CD14-positive monocyte (primary cell): ENCODE measurements at regions not wholly inside any gene's neighbourhood (a gene's known extent, or its start where the extent isn't known, plus 50 kb on each side); places are given as distances from the start of the nearest gene placed in this dataset.

Experiments
- DNase-seq, 3 donors: peaks; one replicate each; pipeline ENCODE4 v3.0.0-alpha.2; 2011 to 2022
- H2AFZ ChIP-seq: 2 replicates; pipeline ENCODE4 v1.6.0; 2012; ENCODE audit warnings: mild to moderate bottlenecking, low read depth, low read length, inconsistent platforms; ENCODE audit not compliant: insufficient read depth, poor library complexity, severe bottlenecking
- H3K27ac ChIP-seq, 2 donors: 1 replicate in 1 of 2; 2 replicates in 1 of 2; pipeline ENCODE4 v1.5.1; 2012 to 2013; ENCODE audit warnings: low read length in 2 of 2, control low read depth in 1 of 2, inconsistent platforms in 1 of 2, low read depth in 1 of 2, mild to moderate bottlenecking in 1 of 2
- H3K27me3 ChIP-seq, 2 donors: one replicate each; pipeline versions ENCODE4 v1.6.0 to v1.6.1; 2011 to 2013; ENCODE audit warnings: low read length in 2 of 2; ENCODE audit not compliant: control insufficient read depth in 2 of 2, insufficient read depth in 2 of 2
- H3K36me3 ChIP-seq, 2 donors: replicated peaks in 1 of 2; 1 replicate in 1 of 2; 2 replicates in 1 of 2; pipeline versions ENCODE4 v1.5.1 to v1.6.1; 2012 to 2013; ENCODE audit warnings: low read length in 2 of 2, control low read depth in 1 of 2, inconsistent platforms in 1 of 2, mild to moderate bottlenecking in 1 of 2; ENCODE audit not compliant: insufficient read depth in 2 of 2, control insufficient read depth in 1 of 2
- H3K4me1 ChIP-seq, 2 donors: 1 replicate in 1 of 2; 2 replicates in 1 of 2; pipeline versions ENCODE4 v1.5.1 to v1.6.1; 2012 to 2013; ENCODE audit warnings: low read length in 2 of 2, control low read depth in 1 of 2, inconsistent platforms in 1 of 2, mild to moderate bottlenecking in 1 of 2, moderate library complexity in 1 of 2; ENCODE audit not compliant: insufficient read depth in 2 of 2, control insufficient read depth in 1 of 2
- H3K4me2 ChIP-seq: replicated peaks from 2 replicates; pipeline ENCODE3; 2012; ENCODE audit warnings: low read length, moderate library complexity, mild to moderate bottlenecking; ENCODE audit not compliant: poor library complexity, severe bottlenecking; ENCODE audit errors: extremely low read depth
- H3K4me3 ChIP-seq, 3 experiments: fragments of 200-600 bp in 1 of 3; sonication (generic) in 1 of 3; replicated peaks in 1 of 3; 1 replicate in 2 of 3; 2 replicates in 1 of 3; pipeline ENCODE4 v1.5.1; 2011 to 2013; ENCODE audit warnings: low read length in 3 of 3, mild to moderate bottlenecking in 3 of 3, control low read depth in 2 of 3, low read depth in 2 of 3, inconsistent platforms in 1 of 3, moderate library complexity in 1 of 3
- H3K79me2 ChIP-seq: 2 replicates; pipeline ENCODE4 v1.6.0; 2012; ENCODE audit warnings: mild to moderate bottlenecking, control low read depth, inconsistent platforms, low read length, moderate library complexity; ENCODE audit not compliant: insufficient read depth
- H3K9ac ChIP-seq: 2 replicates; pipeline ENCODE4 v1.6.0; 2017; ENCODE audit warnings: low read length, mild to moderate bottlenecking; ENCODE audit not compliant: insufficient read depth, poor library complexity, severe bottlenecking
- H3K9me3 ChIP-seq, 2 donors: replicated peaks in 1 of 2; 1 replicate in 1 of 2; 2 replicates in 1 of 2; pipeline versions ENCODE4 v1.5.1 to v1.6.1; 2012 to 2013; ENCODE audit warnings: low read length in 2 of 2, control low read depth in 1 of 2; ENCODE audit not compliant: control insufficient read depth in 1 of 2, insufficient read depth in 1 of 2
- H4K20me1 ChIP-seq: 2 replicates; pipeline ENCODE4 v1.6.0; 2012; ENCODE audit warnings: mild to moderate bottlenecking, low read length, control low read depth, moderate library complexity; ENCODE audit not compliant: insufficient read depth
- H3K27ac Mint-ChIP-seq, 7 donors: one replicate each; pipeline ENCODE4 v1.8.0; 2020; ENCODE audit warnings: mild to moderate bottlenecking in 7 of 7, mixed read lengths in 7 of 7, moderate library complexity in 6 of 7, inconsistent platforms in 2 of 7
- H3K27me3 Mint-ChIP-seq, 3 donors: one replicate each; pipeline ENCODE4 v1.8.0; 2021 to 2022; ENCODE audit warnings: low read depth in 3 of 3, mild to moderate bottlenecking in 3 of 3, mixed read lengths in 3 of 3, moderate library complexity in 3 of 3, inconsistent platforms in 1 of 3
- H3K36me3 Mint-ChIP-seq, 2 donors: one replicate each; pipeline ENCODE4 v1.8.0; 2020; ENCODE audit warnings: mixed read lengths in 2 of 2, inconsistent platforms in 1 of 2, mild to moderate bottlenecking in 1 of 2
- H3K4me1 Mint-ChIP-seq: one replicate; pipeline ENCODE4 v1.8.0; 2020; ENCODE audit warnings: mild to moderate bottlenecking, mixed read lengths
- H3K4me3 Mint-ChIP-seq, 2 donors: one replicate each; pipeline ENCODE4 v1.8.0; 2020; ENCODE audit warnings: mild to moderate bottlenecking in 2 of 2, mixed read lengths in 2 of 2, moderate library complexity in 1 of 2
- H3K9me3 Mint-ChIP-seq, 7 donors: one replicate each; pipeline ENCODE4 v1.8.0; 2020 to 2022; ENCODE audit warnings: mixed read lengths in 7 of 7, mild to moderate bottlenecking in 6 of 7, moderate library complexity in 6 of 7, inconsistent platforms in 2 of 7
- WGBS: methylation state at CpG from one replicate; pipeline ENCODE4 v1.1.5; 2013; ENCODE audit warnings: missing lambda C conversion rate; ENCODE audit not compliant: insufficient coverage; 5-methylcytosine and 5-hydroxymethylcytosine counted together
- intact Hi-C, 2 donors: fragments of 100-400 bp; cut with micrococcal nuclease; formaldehyde crosslinking; loops; one replicate each; pipeline versions ENCODE4 v1.15.0 to v1.15.1; 2023
- TF ChIP-seq, protein P1 (sequence below): fragments of 200-600 bp; IDR thresholded peaks from one replicate; pipeline ENCODE4 v1.8.0; 2022; ENCODE audit warnings: antibody characterized with exemption, mild to moderate bottlenecking

DNA sequence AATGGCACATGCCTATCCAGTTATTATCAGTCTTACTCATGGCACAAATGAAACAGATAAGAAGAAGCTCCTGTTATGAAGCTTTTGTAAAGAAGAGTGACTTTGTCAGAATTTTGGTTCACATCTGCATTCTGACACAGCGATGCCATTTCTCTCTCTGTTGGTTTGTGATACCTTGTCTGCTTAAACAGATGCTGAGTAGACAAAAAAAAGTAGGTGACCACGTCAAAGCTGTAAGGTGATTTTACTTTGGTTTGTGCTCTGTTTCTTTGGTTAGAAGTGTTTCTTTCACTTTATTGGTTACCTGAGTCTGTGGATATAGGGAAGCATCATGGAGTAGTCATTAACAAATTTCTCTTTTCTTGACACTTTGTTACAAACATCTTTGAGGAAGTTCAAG lies 422.3 kb upstream of the ADAMTSL1 start:
- H3K27ac Mint-ChIP-seq, result no peak overlapping the region
- DNase-seq, result no peak

DNA sequence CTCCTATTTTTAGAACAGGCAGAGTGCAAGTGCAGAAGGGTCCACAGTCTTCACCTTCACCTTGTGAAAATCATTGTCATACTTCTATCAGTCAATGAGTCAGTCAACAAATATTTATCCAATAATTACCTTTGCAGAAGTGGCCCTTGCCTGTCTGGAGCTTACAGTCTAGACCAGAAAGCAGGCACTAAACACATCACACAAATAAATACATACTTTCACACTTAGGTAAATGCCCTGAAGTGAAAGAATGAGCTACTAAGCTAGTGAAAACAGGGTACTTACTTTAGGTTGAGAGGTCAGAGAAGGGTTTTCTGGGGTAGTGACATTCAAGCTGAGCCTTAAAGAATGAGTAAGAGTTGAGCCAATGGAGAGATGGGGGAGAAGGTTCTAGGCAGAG lies 421.9 kb upstream of the ADAMTSL1 start:
- TF ChIP-seq, protein P1, sequence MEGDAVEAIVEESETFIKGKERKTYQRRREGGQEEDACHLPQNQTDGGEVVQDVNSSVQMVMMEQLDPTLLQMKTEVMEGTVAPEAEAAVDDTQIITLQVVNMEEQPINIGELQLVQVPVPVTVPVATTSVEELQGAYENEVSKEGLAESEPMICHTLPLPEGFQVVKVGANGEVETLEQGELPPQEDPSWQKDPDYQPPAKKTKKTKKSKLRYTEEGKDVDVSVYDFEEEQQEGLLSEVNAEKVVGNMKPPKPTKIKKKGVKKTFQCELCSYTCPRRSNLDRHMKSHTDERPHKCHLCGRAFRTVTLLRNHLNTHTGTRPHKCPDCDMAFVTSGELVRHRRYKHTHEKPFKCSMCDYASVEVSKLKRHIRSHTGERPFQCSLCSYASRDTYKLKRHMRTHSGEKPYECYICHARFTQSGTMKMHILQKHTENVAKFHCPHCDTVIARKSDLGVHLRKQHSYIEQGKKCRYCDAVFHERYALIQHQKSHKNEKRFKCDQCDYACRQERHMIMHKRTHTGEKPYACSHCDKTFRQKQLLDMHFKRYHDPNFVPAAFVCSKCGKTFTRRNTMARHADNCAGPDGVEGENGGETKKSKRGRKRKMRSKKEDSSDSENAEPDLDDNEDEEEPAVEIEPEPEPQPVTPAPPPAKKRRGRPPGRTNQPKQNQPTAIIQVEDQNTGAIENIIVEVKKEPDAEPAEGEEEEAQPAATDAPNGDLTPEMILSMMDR, result no peak
- no peak overlapping the region for H3K27ac Mint-ChIP-seq
- H3K4me1 ChIP-seq, result no peaks in the 10 kb centered on the region
- no peak overlapping the region for H3K27ac ChIP-seq
- intact Hi-C loops, result no loop called here
- H3K4me3 Mint-ChIP-seq, result no peak overlapping the region
- no peak overlapping the region for H3K4me2 ChIP-seq
- H3K36me3 ChIP-seq, result no peaks in the 10 kb centered on the region
- H3K27me3 ChIP-seq, result no peaks in the 10 kb centered on the region
- no peak overlapping the region for H3K4me3 ChIP-seq
- DNase-seq, result no peak
- H3K9me3 ChIP-seq, result no peaks in the 10 kb centered on the region
- H2AFZ ChIP-seq, result no peak overlapping the region
- no peaks in the 10 kb centered on the region for H3K36me3 Mint-ChIP-seq
- peaks cover 0 to 4% (median 0%) of the 10 kb centered on the region in 7 donors for H3K9me3 Mint-ChIP-seq
- H3K27me3 Mint-ChIP-seq, result no peaks in the 10 kb centered on the region
- no peaks in the 10 kb centered on the region for H4K20me1 ChIP-seq
- H3K9ac ChIP-seq, result no peak overlapping the region
- no peaks in the 10 kb centered on the region for H3K79me2 ChIP-seq
- H3K4me1 Mint-ChIP-seq, result no peaks in the 10 kb centered on the region

More for the DNA sequence above, 422.3 kb upstream of the ADAMTSL1 start:
- H3K27ac ChIP-seq, result no peak overlapping the region
- no peak overlapping the region for H2AFZ ChIP-seq
- 89% methylated on average over 1 of the region's 2 CpGs for WGBS
- H3K4me3 ChIP-seq, result no peak overlapping the region
- TF ChIP-seq, protein P1, result no peak
- Mint-ChIP-seq H3K9me3 (peaks cover 0 to 4% (median 0%) of the 10 kb centered on the region in 7 donors), H3K27me3 (peaks cover 0 to 1% (median 0%) of the 10 kb centered on the region in 3 donors), H3K36me3 (no peaks in the 10 kb centered on the region), H3K4me1 (no peaks in the 10 kb centered on the region), H3K4me3 (no peak overlapping the region)
- intact Hi-C loops, result no loop called here
- no peaks in the 10 kb centered on the region for H3K36me3 ChIP-seq
- H3K9ac ChIP-seq, result no peak overlapping the region
- no peaks in the 10 kb centered on the region for H3K27me3 ChIP-seq
- no peaks in the 10 kb centered on the region for H3K79me2 ChIP-seq
- H4K20me1 ChIP-seq, result no peaks in the 10 kb centered on the region
- H3K4me2 ChIP-seq, result no peak overlapping the region
- H3K4me1 ChIP-seq, result no peaks in the 10 kb centered on the region
- no peaks in the 10 kb centered on the region for H3K9me3 ChIP-seq
